Upper lobe of left lung (tissue), 4 donors: ENCODE measurements at regions not wholly inside any gene's neighbourhood (a gene's known extent, or its start where the extent isn't known, plus 50 kb on each side); places are given as distances from the start of the nearest gene placed in this dataset.

ENCODE experiments used
- CTCF ChIP-seq, 6 experiments: fragments of 450-650 bp in 4 of 6; fragments of 200-600 bp in 2 of 6; sonication (generic) in 2 of 6; IDR thresholded peaks; one replicate each; pipeline ENCODE4 v1.5.1; 2016 to 2019; ENCODE audit warnings: antibody characterized with exemption in 6 of 6
- EP300 ChIP-seq, 4 donors: sonication (generic); formaldehyde crosslinking; IDR thresholded peaks; one replicate each; pipeline ENCODE4 v1.5.1; 2017; ENCODE audit warnings: antibody characterized with exemption in 4 of 4, control low read depth in 2 of 4
- POLR2A ChIP-seq, 4 donors: fragments of 450-650 bp; IDR thresholded peaks; one replicate each; pipeline ENCODE4 v1.5.1; 2016 to 2017; ENCODE audit warnings: antibody characterized with exemption in 4 of 4, mild to moderate bottlenecking in 2 of 4
- POLR2AphosphoS5 ChIP-seq, 2 donors: sonication (generic); formaldehyde crosslinking; IDR thresholded peaks; one replicate each; pipeline ENCODE4 v1.5.1; 2017; ENCODE audit warnings: antibody characterized with exemption in 2 of 2

GRCh38 chr4:188197566-188197965 lies 58.3 kb downstream of the TRIML1 start:
- TF ChIP-seq CTCF (IDR thresholded peaks at IDR 0.05) (no peak), POLR2AphosphoS5 (IDR thresholded peaks at IDR 0.05) (no peak), POLR2A (IDR thresholded peaks at IDR 0.05) (no peak), EP300 (IDR thresholded peaks at IDR 0.05) (no peak)
